ENCODE measurements at regions not wholly inside any gene's neighbourhood (a gene's known extent, or its start where the extent isn't known, plus 50 kb on each side); places are given as distances from the start of the nearest gene placed in this dataset.

DNA sequence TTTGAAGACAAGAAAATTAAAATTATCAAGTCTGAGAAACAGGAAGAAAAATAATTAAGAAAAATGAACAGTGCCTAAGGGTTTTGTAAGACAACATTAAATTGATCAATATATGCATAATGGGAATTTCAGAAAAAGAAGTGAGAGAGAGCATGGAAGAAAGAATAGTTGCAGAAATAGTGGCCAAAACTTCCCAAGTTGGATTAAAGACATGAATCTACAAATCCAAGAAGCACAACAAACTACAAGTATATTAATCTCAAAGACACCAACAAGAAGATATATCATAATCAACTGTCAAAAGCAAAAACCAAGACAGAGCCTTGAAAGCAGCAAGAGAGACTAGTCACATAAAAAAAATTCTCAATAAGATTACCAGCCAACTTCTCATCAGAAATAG, 488.0 kb downstream of the RASEF start:
- Histone ChIP-seq H3K27ac (no peak overlapping the region), H3K4me3 (no peak overlapping the region), H3K27me3 (no peaks in the 10 kb centered on the region), H3K9me3 (peaks cover 0 to 13% (median 0%) of the 10 kb centered on the region in 3 donors), H3K4me1 (no peaks in the 10 kb centered on the region), H3K36me3 (no peaks in the 10 kb centered on the region)
- DNase-seq, result no peak
- no peak for TF ChIP-seq POLR2A (IDR thresholded peaks at IDR 0.05)
- TF ChIP-seq, protein P1, sequence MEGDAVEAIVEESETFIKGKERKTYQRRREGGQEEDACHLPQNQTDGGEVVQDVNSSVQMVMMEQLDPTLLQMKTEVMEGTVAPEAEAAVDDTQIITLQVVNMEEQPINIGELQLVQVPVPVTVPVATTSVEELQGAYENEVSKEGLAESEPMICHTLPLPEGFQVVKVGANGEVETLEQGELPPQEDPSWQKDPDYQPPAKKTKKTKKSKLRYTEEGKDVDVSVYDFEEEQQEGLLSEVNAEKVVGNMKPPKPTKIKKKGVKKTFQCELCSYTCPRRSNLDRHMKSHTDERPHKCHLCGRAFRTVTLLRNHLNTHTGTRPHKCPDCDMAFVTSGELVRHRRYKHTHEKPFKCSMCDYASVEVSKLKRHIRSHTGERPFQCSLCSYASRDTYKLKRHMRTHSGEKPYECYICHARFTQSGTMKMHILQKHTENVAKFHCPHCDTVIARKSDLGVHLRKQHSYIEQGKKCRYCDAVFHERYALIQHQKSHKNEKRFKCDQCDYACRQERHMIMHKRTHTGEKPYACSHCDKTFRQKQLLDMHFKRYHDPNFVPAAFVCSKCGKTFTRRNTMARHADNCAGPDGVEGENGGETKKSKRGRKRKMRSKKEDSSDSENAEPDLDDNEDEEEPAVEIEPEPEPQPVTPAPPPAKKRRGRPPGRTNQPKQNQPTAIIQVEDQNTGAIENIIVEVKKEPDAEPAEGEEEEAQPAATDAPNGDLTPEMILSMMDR (IDR thresholded peaks at IDR 0.05), result no peak
- intact Hi-C loops (cut with DNase I), result no loop called here

DNA sequence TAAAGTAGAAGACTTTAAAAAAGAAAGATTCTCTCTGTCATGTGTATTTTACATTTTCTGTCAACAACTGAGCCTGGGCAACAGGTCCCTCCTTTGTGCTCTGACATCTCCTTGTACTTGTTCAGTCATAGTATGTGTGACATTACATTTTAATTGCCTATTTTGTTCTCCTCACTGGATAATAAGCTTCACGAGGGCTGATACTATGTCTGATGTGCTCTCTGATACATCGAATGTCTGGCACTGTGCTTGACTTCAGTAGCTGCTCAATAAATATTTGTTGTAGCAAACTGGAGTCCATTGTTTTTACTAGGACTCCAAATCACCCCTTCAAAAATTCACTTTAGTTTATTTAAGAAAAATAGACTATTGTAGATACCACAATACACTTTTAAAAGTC, 482.0 kb downstream of the RASEF start:
- H3K36me3 ChIP-seq, result no peaks in the 10 kb centered on the region
- intact Hi-C loops (cut with DNase I), result no loop called here
- WGBS, 2 donors, result 69 to 78% methylated on average over 2 of the region's 2 CpGs
- H3K4me3 ChIP-seq, result no peak overlapping the region
- DNase-seq, result no peak
- no peak overlapping the region for H3K27ac ChIP-seq
- H3K27me3 ChIP-seq, result no peaks in the 10 kb centered on the region
- TF ChIP-seq, protein P1 (IDR thresholded peaks at IDR 0.05), result no peak
- no peak for TF ChIP-seq POLR2A (IDR thresholded peaks at IDR 0.05)
- no peaks in the 10 kb centered on the region for H3K9me3 ChIP-seq
- no peaks in the 10 kb centered on the region for H3K4me1 ChIP-seq

DNA sequence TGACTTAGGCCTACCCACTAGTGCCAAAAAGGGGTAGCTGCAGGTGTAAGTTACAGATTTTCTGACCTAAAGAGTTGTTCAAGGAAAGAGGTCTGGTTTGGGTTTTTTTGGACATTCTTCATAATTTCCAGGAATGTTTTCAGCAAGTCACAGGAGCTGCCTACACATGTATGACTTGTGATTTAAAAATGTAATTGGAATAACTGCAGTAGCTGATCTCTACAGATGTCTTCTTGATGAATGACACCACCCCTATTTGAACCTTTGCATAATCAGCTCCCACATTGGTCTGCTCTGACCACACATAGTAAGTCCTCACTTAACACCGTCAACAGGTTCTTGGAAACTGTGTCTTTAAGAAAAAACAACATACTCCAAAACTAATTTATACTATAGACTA, 481.4 kb downstream of the RASEF start:
- no peaks in the 10 kb centered on the region for H3K4me1 ChIP-seq
- no peak for DNase-seq
- H3K4me3 ChIP-seq, result no peak overlapping the region
- no peaks in the 10 kb centered on the region for H3K36me3 ChIP-seq
- no peak overlapping the region for H3K27ac ChIP-seq
- 87 to 93% methylated on average over 1 of the region's 1 CpG for WGBS, 2 donors
- no peaks in the 10 kb centered on the region for H3K27me3 ChIP-seq
- no peaks in the 10 kb centered on the region for H3K9me3 ChIP-seq
- intact Hi-C loops (cut with DNase I), result no loop called here
- TF ChIP-seq, protein P1 (IDR thresholded peaks at IDR 0.05), result no peak
- no peak for TF ChIP-seq POLR2A (IDR thresholded peaks at IDR 0.05)

DNA sequence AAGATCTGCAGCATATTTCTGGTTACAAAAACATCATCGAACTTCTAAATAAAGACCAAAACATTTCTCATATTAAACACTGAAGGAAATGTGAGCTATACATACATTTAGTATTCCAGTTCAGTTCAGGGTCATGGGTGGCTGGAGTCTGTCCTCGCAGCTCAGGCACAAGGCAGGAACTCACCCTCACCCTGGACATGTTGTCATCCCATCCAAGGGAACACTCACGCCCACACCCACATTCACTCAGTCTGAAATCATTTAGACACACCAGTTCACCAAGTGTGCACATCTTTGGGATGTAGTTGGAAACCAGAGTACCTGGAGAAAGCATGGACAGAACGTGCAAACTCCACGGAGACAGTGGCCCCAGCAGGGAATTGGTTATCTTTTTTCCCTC, 481.0 kb downstream of the RASEF start:
- intact Hi-C loops (cut with DNase I), result no loop called here
- no peak for TF ChIP-seq POLR2A (IDR thresholded peaks at IDR 0.05)
- TF ChIP-seq, protein P1 (IDR thresholded peaks at IDR 0.05), result no peak
- WGBS, 2 donors, result 84 to 89% methylated on average over 4 to 5 of the region's 5 CpGs
- no peaks in the 10 kb centered on the region for H3K9me3 ChIP-seq
- no peaks in the 10 kb centered on the region for H3K27me3 ChIP-seq
- DNase-seq, result no peak
- H3K36me3 ChIP-seq, result no peaks in the 10 kb centered on the region
- no peak overlapping the region for H3K4me3 ChIP-seq
- H3K4me1 ChIP-seq, result no peaks in the 10 kb centered on the region
- no peak overlapping the region for H3K27ac ChIP-seq

DNA sequence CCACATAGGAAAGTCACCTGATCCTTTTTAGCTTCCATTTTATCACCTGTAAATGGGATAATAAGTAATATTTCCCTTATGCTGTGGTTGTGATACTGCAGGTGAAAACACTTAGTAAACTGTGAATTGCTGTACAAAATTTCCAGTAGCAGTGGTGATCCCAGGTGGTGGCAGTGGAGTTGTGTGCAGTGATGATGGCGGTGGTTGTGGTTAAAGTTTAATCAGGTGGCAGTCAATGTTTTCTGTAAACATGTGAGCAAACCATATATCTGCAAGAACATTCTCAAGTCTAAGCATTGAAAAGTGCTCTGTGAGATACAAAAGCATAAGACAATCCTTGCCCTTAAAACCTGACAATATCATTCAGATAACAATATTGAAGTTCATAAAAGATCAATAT, 480.2 kb downstream of the RASEF start:
- intact Hi-C loops (cut with DNase I), result no loop called here
- Histone ChIP-seq H3K27ac (no peak overlapping the region), H3K9me3 (no peaks in the 10 kb centered on the region), H3K27me3 (no peaks in the 10 kb centered on the region), H3K4me1 (no peaks in the 10 kb centered on the region), H3K4me3 (no peak overlapping the region), H3K36me3 (no peaks in the 10 kb centered on the region)
- WGBS, 2 donors, result 75 to 94% methylated on average over 1 of the region's 1 CpG
- TF ChIP-seq POLR2A (IDR thresholded peaks at IDR 0.05), result no peak
- TF ChIP-seq, protein P1 (IDR thresholded peaks at IDR 0.05), result no peak
- DNase-seq, result no peak

Data from esophagus squamous epithelium (tissue), 5 donors.